K562 (cell line): ENCODE measurements at regions not wholly inside any gene's neighbourhood (a gene's known extent, or its start where the extent isn't known, plus 50 kb on each side); places are given as distances from the start of the nearest gene placed in this dataset.

Experiments used
- ATAC-seq: fragments of 200-7000 bp; cut with Tn5 transposase; 3 replicates; pipeline ENCODE4 v1.9.1; 2020; ENCODE audit warnings: moderate library complexity
- BruUV-seq: library from RNA; stranded (reverse); fragments of 400-500 nt; replicated peaks from 2 replicates; lab custom pipeline; 2021; lab: Mats Ljungman, UMichigan
- CTCF ChIA-PET: fragments of 300-600 bp; formaldehyde crosslinking; extraction: SDS; loops from one replicate; lab custom pipeline; 2021; ENCODE audit warnings: low intra/inter-chr PET ratio; lab: Yijun Ruan, JAX
- POLR2A ChIA-PET: fragments of 300-600, 350-650 bp; sonication (Branson Sonifier 250); formaldehyde crosslinking; extraction: SDS; loops from one replicate; lab custom pipeline; 2021; ENCODE audit warnings: antibody characterized with exemption, inconsistent platforms; lab: Yijun Ruan, JAX
- DNase-seq, 4 experiments: peaks; one replicate each; pipeline versions ENCODE4 v3.0.0 to v3.0.0-alpha.2; 2011 to 2018; ENCODE audit warnings: low spot score in 3 of 4, mixed read lengths in 3 of 4; ENCODE audit errors: extremely low read depth in 1 of 4
- FAIRE-seq: peaks from 2 replicates; lab custom pipeline; 2011; peaks lifted over from hg19 to GRCh38; lab: Jason Lieb, UNC
- H2AFZ ChIP-seq: 2 replicates; pipeline ENCODE4 v1.6.0; 2011; ENCODE audit warnings: low read depth, low read length, control low read depth, inconsistent platforms
- H3K27ac ChIP-seq: fragments of 200-600 bp; 3 replicates; pipeline ENCODE4 v1.8.0; 2011; ENCODE audit warnings: low read depth, mild to moderate bottlenecking, control low read depth, inconsistent platforms, low read length, moderate library complexity, mixed read lengths; ENCODE audit errors: extremely low read depth
- H3K27me3 ChIP-seq, 2 experiments: fragments of 300-600 bp in 1 of 2; 2 replicates in 1 of 2; 3 replicates in 1 of 2; pipeline versions ENCODE4 v1.6.0 to v1.8.0; 2011; ENCODE audit warnings: inconsistent platforms in 2 of 2, low read length in 2 of 2, mild to moderate bottlenecking in 1 of 2, mixed read lengths in 1 of 2, moderate library complexity in 1 of 2; ENCODE audit not compliant: control insufficient read depth in 2 of 2, insufficient read depth in 2 of 2
- H3K36me3 ChIP-seq: fragments of 300-600 bp; 3 replicates; pipeline ENCODE4 v1.8.0; 2011; ENCODE audit warnings: mild to moderate bottlenecking, low read length, inconsistent platforms; ENCODE audit not compliant: control insufficient read depth, insufficient read depth
- H3K4me1 ChIP-seq, 2 experiments: fragments of 200-600 bp in 1 of 2; replicated peaks in 1 of 2; 2 replicates in 1 of 2; 3 replicates in 1 of 2; pipeline versions ENCODE4 v1.5.1 to v1.8.0; 2011; ENCODE audit warnings: inconsistent platforms in 2 of 2, low read length in 2 of 2, mild to moderate bottlenecking in 1 of 2, mixed read lengths in 1 of 2, moderate library complexity in 1 of 2; ENCODE audit not compliant: control insufficient read depth in 2 of 2, insufficient read depth in 2 of 2
- H3K4me2 ChIP-seq: 2 replicates; pipeline ENCODE4 v1.6.1; 2011; ENCODE audit warnings: low read length, control low read depth, inconsistent platforms, mixed read lengths; ENCODE audit not compliant: insufficient read depth
- H3K4me3 ChIP-seq: fragments of 200-600 bp; sonication (generic), shearing (Covaris generic); 2 replicates; pipeline ENCODE4 v1.5.1; 2016; ENCODE audit warnings: control low read depth, inconsistent platforms
- H3K79me2 ChIP-seq: fragments of 200-600 bp; 3 replicates; pipeline ENCODE4 v1.8.0; 2011; ENCODE audit warnings: low read length, inconsistent platforms; ENCODE audit not compliant: control insufficient read depth, insufficient read depth
- H3K9ac ChIP-seq, 2 experiments: 2 replicates each; pipeline versions ENCODE4 v1.6.0 to v1.6.1; 2011; ENCODE audit warnings: low read depth in 2 of 2, low read length in 2 of 2, control low read depth in 1 of 2, inconsistent platforms in 1 of 2, mild to moderate bottlenecking in 1 of 2, mixed read lengths in 1 of 2; ENCODE audit not compliant: insufficient read depth in 1 of 2
- H3K9me1 ChIP-seq: one replicate; pipeline ENCODE4 v1.6.0; 2011; ENCODE audit warnings: inconsistent platforms, mild to moderate bottlenecking, low read length, moderate library complexity; ENCODE audit not compliant: control insufficient read depth, insufficient read depth
- H3K9me3 ChIP-seq: replicated peaks from 2 replicates; pipeline ENCODE4 v1.5.1; 2011; ENCODE audit warnings: low read depth, low read length, inconsistent platforms; ENCODE audit not compliant: control insufficient read depth, insufficient read depth
- H4K20me1 ChIP-seq: replicated peaks from 2 replicates; pipeline ENCODE4 v1.6.1; 2011; ENCODE audit warnings: low read length, inconsistent platforms, mixed read lengths; ENCODE audit not compliant: control insufficient read depth, insufficient read depth
- PCBP2 ChIP-seq: fragments of 200-400 bp; formaldehyde crosslinking; IDR thresholded peaks from 2 replicates; pipeline ENCODE4 v1.6.1; 2018; ENCODE audit warnings: low read length, low read depth, mild to moderate bottlenecking, moderate library complexity; ENCODE audit not compliant: poor library complexity, severe bottlenecking
- SMARCE1 ChIP-seq: fragments of 450-650 bp; IDR thresholded peaks from 2 replicates; pipeline ENCODE4 v1.7.1; 2016; ENCODE audit warnings: mild to moderate bottlenecking
- ZNF830 ChIP-seq: fragments of 250-450 bp; sonication (Bioruptor Pico); IDR thresholded peaks from 2 replicates; pipeline ENCODE4 v1.5.0; 2021; ENCODE audit warnings: mild to moderate bottlenecking
- in situ Hi-C: fragments of 300-500 bp; cut with MboI; formaldehyde crosslinking; loops from 4 replicates; pipeline ENCODE4 v1.15.0; 2018; ENCODE audit warnings: inconsistent platforms, mixed read lengths
- intact Hi-C: fragments of 100-400 bp; cut with micrococcal nuclease; formaldehyde crosslinking; loops from 2 replicates; pipeline ENCODE4 v1.14.2; 2022
- TF ChIP-seq, protein P1 (sequence below): fragments of 450-650 bp; formaldehyde crosslinking; IDR thresholded peaks from 2 replicates; pipeline ENCODE4 v1.4.0; 2020; ENCODE audit warnings: mild to moderate bottlenecking
- TF ChIP-seq, protein P2 (sequence below): fragments of 450-650 bp; IDR thresholded peaks from 2 replicates; pipeline ENCODE4 v1.6.1; 2016; ENCODE audit warnings: mild to moderate bottlenecking

DNA sequence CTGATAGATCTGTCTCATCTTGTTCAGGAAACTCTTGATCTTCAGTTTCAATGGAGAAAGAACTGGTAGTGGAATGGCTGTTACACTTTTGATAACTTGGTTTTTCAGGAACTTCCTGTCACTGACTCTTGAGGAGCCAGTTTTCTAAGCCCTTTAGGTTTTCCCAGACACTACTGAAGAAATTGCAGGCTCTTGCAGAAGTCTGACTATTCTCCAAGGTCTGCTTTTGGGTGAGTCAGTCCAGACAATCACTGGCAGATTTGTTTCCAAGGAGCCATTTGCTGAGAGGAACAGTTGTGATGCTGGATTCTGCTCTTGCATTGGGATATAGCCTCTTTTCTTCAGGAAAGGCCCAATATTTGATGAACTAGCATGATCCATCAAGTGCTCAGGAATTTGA, 468.0 kb downstream of the FUT8 start:
- Histone ChIP-seq H3K36me3 (no peaks in the 10 kb centered on the region), H3K4me1 (no peaks in the 10 kb centered on the region), H3K9me3 (no peaks in the 10 kb centered on the region), H3K9me1 (no peaks in the 10 kb centered on the region), H3K4me2 (no peak overlapping the region), H3K4me3 (no peak overlapping the region), H3K27me3 (0 out of 5 replicates have a peak, but pooled peaks cover 0 to 4% of the 10 kb centered on the region in 2 experiments)
- POLR2A ChIA-PET: no interaction called here
- DNase-seq (no peak), FAIRE-seq (no peak)
- in situ Hi-C loops (no loop called here), intact Hi-C loops (no loop called here)
- TF ChIP-seq ZNF830 (CRISPR knock-in tag) (no peak), PCBP2 (no peak), SMARCE1 (no peak)
- TF ChIP-seq, protein P1, sequence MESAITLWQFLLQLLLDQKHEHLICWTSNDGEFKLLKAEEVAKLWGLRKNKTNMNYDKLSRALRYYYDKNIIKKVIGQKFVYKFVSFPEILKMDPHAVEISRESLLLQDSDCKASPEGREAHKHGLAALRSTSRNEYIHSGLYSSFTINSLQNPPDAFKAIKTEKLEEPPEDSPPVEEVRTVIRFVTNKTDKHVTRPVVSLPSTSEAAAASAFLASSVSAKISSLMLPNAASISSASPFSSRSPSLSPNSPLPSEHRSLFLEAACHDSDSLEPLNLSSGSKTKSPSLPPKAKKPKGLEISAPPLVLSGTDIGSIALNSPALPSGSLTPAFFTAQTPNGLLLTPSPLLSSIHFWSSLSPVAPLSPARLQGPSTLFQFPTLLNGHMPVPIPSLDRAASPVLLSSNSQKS (CRISPR knock-in tag): no peak
- TF ChIP-seq, protein P2, sequence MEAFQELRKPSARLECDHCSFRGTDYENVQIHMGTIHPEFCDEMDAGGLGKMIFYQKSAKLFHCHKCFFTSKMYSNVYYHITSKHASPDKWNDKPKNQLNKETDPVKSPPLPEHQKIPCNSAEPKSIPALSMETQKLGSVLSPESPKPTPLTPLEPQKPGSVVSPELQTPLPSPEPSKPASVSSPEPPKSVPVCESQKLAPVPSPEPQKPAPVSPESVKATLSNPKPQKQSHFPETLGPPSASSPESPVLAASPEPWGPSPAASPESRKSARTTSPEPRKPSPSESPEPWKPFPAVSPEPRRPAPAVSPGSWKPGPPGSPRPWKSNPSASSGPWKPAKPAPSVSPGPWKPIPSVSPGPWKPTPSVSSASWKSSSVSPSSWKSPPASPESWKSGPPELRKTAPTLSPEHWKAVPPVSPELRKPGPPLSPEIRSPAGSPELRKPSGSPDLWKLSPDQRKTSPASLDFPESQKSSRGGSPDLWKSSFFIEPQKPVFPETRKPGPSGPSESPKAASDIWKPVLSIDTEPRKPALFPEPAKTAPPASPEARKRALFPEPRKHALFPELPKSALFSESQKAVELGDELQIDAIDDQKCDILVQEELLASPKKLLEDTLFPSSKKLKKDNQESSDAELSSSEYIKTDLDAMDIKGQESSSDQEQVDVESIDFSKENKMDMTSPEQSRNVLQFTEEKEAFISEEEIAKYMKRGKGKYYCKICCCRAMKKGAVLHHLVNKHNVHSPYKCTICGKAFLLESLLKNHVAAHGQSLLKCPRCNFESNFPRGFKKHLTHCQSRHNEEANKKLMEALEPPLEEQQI: no peak
- TF ChIP-seq, all 486 proteins: peak for 0
- no peak for ATAC-seq
- no peak overlapping the region for H2AFZ ChIP-seq
- no peak overlapping the region for H3K27ac ChIP-seq
- H4K20me1 ChIP-seq: no peaks in the 10 kb centered on the region
- H3K9ac ChIP-seq: no peak overlapping the region
- CTCF ChIA-PET: no interaction called here
- no peaks in the 10 kb centered on the region for H3K79me2 ChIP-seq
- no TSS peak for BruUV-seq
